IPS DF 19.7 (cell line): ENCODE measurements at regions not wholly inside any gene's neighbourhood (a gene's known extent, or its start where the extent isn't known, plus 50 kb on each side); places are given as distances from the start of the nearest gene placed in this dataset.
"Not testable (repeated sequence)": the region's sequence is repeated elsewhere in the genome, so short reads cannot be mapped to it uniquely, and the experiment has no call there.

Experiments used
- DNase-seq: peaks from one replicate; pipeline ENCODE4 v3.0.0-alpha.2; 2013; ENCODE audit warnings: low read depth, low spot score

- no peak for DNase-seq
These were observed 118.0 kb upstream of the MYCN start for GRCh38 chr2:15822151-15823044.

- DNase-seq: no peak
These were observed 116.6 kb upstream of the MYCN start for GRCh38 chr2:15823459-15824396.

GRCh38 chr2:15824467-15824866 is 115.9 kb upstream of the MYCN start:
- DNase-seq: not testable (repeated sequence)

GRCh38 chr2:15825276-15825980 is 114.9 kb upstream of the MYCN start:
- DNase-seq: no peak

GRCh38 chr2:15826273-15826717 is 114.1 kb upstream of the MYCN start:
- no peak for DNase-seq

- no peak for DNase-seq
These were observed 113.3 kb upstream of the MYCN start for GRCh38 chr2:15827001-15827400.

- no peak for DNase-seq
These were observed 111.8 kb upstream of the MYCN start for GRCh38 chr2:15828576-15828975.

GRCh38 chr2:15829091-15829801 is 111.1 kb upstream of the MYCN start:
- DNase-seq: no peak

- DNase-seq: no peak
These were observed 110.4 kb upstream of the MYCN start for GRCh38 chr2:15829985-15830384.

GRCh38 chr2:15830937-15831549 is 109.3 kb upstream of the MYCN start:
- no peak for DNase-seq

- no peak for DNase-seq
These were observed 108.2 kb upstream of the MYCN start for GRCh38 chr2:15832030-15832709.

- no peak for DNase-seq
These were observed 107.3 kb upstream of the MYCN start for GRCh38 chr2:15832849-15833680.

GRCh38 chr2:15833731-15834130 is 106.6 kb upstream of the MYCN start:
- no peak for DNase-seq

- DNase-seq: no peak
These were observed 105.8 kb upstream of the MYCN start for GRCh38 chr2:15834381-15835031.

GRCh38 chr2:15835991-15836688 is 104.2 kb upstream of the MYCN start:
- no peak for DNase-seq

- DNase-seq: no peak
These were observed 103.4 kb upstream of the MYCN start for GRCh38 chr2:15836689-15837610.
